HCT116 (cell line): ENCODE measurements at regions not wholly inside any gene's neighbourhood (a gene's known extent, or its start where the extent isn't known, plus 50 kb on each side); places are given as distances from the start of the nearest gene placed in this dataset.
"Not testable (repeated sequence)": the region's sequence is repeated elsewhere in the genome, so short reads cannot be mapped to it uniquely, and the experiment has no call there.

Source experiments
- ATF3 ChIP-seq: IDR thresholded peaks from 2 replicates; pipeline ENCODE4 v1.6.1; 2012
- CTCF ChIP-seq, 3 experiments: fragments of 200-600 bp in 1 of 3; sonication (generic) in 1 of 3; IDR thresholded peaks in 2 of 3; conservative IDR thresholded peaks in 1 of 3; 2 replicates each; pipeline ENCODE4 v1.5.1; 2012 to 2017; ENCODE audit warnings: low read depth in 2 of 3, low read length in 2 of 3, antibody characterized with exemption in 1 of 3, borderline replicate concordance in 1 of 3, control low read depth in 1 of 3, mild to moderate bottlenecking in 1 of 3, mixed read lengths in 1 of 3, mixed run types in 1 of 3, moderate library complexity in 1 of 3; ENCODE audit not compliant: insufficient read depth in 1 of 3
- EZH2 ChIP-seq: fragments of 200-600 bp; sonication (generic); IDR thresholded peaks from 2 replicates; pipeline ENCODE4 v1.6.1; 2017; ENCODE audit warnings: antibody characterized with exemption, mixed run types
- EZH2phosphoT487 ChIP-seq: fragments of 200-600 bp; IDR thresholded peaks from 2 replicates; pipeline ENCODE4 v1.6.1; 2018; ENCODE audit warnings: antibody characterized with exemption, borderline replicate concordance
- MAX ChIP-seq: IDR thresholded peaks from 2 replicates; pipeline ENCODE4 v1.6.1; 2012
- POLR2A ChIP-seq: IDR thresholded peaks from 2 replicates; pipeline ENCODE4 v1.7.0; 2011; ENCODE audit warnings: borderline replicate concordance; ENCODE audit not compliant: insufficient read depth, insufficient read length; ENCODE audit errors: extremely low read depth
- SRF ChIP-seq: IDR thresholded peaks from 2 replicates; pipeline ENCODE4 v1.6.1; 2012; ENCODE audit warnings: low read depth

- TF ChIP-seq MAX; CTCF (IDR thresholded peaks at IDR 0.05 in 2 of 3, conservative IDR thresholded peaks at IDR 0.05 in 1 of 3; ENCODE audit: borderline replicate concordance in 1 of 3, insufficient read depth in 1 of 3, low read depth in 2 of 3, low read length in 2 of 3); POLR2A; ATF3; EZH2; EZH2phosphoT487; SRF: not testable (repeated sequence)
Observed at GRCh38 chr14:19161251-19162033, 194.2 kb downstream of the POTEM start.
